ENCODE measurements at regions not wholly inside any gene's neighbourhood (a gene's known extent, or its start where the extent isn't known, plus 50 kb on each side); places are given as distances from the start of the nearest gene placed in this dataset.
A peak's percentile ranks its signal among the peaks of the same experiment; 100 is the strongest.

DNA sequence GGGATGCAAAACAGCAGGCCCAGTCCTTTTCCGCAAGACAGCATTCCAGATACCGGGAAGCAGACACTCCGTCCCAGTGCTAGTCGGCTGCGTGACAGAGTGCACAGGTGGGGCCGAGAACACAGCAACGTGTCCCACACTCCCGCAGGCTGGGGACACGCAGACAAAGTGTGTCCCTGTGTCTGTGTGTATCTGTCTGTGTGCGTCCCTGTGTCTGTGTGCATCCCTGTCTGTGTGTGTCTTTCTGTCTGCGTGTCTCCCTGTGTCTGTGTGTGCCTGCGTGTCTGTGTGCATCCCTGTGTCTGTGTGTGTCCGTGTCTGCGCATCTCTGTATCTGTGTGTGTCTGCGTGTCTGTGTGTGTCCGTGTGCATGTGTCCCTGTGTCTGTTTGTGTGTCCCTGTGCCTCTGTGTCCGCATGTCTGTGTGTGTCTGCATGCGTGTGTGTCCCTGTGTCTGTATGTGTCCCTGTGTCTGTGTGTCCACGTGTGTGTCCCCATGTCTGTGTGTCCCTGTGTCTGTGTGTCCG lies 137.0 kb downstream of the MRPL36 start:
- TF ChIP-seq GATA1 (IDR thresholded peaks at IDR 0.05; ENCODE audit: low read depth, low read length) (no peak), POLR2A (IDR thresholded peaks at IDR 0.05; ENCODE audit: low read length) (no peak)
- no peak for DNase-seq

GRCh38 chr5:1661831-1662558 lies 137.6 kb downstream of the MRPL36 start:
- no peak for TF ChIP-seq POLR2A (IDR thresholded peaks at IDR 0.05; ENCODE audit: low read length)
- TF ChIP-seq GATA1 (IDR thresholded peaks at IDR 0.05; ENCODE audit: low read depth, low read length), result no peak
- DNase-seq, result no peak

DNA sequence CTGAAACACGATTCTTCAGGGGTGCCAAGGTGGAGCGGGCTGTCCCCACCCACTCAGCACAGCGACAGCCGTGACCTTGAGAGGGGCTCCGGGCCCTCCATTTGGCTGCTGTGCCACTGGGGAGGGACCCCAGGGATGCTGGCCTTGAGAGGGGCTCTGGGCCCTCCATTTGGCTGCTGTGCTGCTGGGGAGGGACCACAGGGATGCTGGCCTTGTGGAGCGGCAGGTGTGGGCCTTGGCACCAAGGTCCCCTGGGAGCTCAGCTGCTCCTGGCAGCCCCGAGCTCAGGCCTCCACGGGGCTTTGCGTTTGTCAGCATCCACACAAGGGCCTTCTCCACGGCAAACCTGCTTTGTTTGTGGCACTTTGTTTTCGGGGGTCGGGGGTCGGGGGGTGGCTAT lies 137.6 kb upstream of the LPCAT1 start:
- TF ChIP-seq POLR2A (IDR thresholded peaks at IDR 0.05; ENCODE audit: low read length) (no peak), GATA1 (IDR thresholded peaks at IDR 0.05; ENCODE audit: low read depth, low read length) (no peak)
- DNase-seq, result no peak

DNA sequence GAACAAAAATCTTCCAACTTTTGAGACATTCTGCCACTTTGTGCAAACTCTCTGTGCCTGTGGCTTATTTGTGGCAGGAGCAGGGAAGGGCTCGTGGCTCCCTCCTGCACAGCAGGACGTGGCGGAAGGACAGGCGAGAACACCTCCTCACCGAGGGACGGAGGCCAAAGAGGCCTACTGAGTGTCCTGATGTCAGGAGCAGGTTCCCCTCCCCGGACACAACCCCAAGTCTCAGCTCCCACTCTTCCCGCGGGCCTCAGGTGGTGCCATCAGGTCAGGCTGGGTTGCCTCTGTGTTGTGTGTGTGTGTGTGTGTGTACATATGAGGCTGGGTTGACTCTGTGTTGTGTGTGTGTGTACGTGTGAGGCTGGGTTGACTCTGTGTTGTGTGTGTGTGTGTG lies 136.8 kb upstream of the LPCAT1 start:
- DNase-seq, result no peak
- TF ChIP-seq POLR2A (IDR thresholded peaks at IDR 0.05; ENCODE audit: low read length), result no peak
- TF ChIP-seq GATA1 (IDR thresholded peaks at IDR 0.05; ENCODE audit: low read depth, low read length), result no peak

DNA sequence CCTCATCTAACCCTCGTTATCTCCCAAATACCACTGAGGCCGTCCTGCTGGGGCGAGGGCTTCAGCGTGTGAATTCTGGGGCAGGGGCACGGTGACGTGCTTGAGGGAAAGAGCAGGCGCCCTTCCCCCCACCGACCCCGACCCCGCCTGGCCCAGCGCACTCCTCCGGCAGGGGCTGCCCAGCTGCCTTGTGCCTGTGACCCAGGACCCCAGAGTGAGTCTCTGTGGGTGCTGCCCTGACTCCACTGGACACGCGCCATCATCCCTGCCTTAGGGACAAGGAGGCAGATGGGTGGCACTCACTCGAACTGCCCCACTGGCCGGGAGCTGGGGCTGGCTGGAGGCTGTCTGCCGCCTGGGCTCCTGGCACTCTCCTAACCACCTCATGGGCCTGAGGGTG lies 136.2 kb upstream of the LPCAT1 start:
- TF ChIP-seq GATA1 (IDR thresholded peaks at IDR 0.05; ENCODE audit: low read depth, low read length) (no peak), POLR2A (IDR thresholded peaks at IDR 0.05; ENCODE audit: low read length) (no peak)

DNA sequence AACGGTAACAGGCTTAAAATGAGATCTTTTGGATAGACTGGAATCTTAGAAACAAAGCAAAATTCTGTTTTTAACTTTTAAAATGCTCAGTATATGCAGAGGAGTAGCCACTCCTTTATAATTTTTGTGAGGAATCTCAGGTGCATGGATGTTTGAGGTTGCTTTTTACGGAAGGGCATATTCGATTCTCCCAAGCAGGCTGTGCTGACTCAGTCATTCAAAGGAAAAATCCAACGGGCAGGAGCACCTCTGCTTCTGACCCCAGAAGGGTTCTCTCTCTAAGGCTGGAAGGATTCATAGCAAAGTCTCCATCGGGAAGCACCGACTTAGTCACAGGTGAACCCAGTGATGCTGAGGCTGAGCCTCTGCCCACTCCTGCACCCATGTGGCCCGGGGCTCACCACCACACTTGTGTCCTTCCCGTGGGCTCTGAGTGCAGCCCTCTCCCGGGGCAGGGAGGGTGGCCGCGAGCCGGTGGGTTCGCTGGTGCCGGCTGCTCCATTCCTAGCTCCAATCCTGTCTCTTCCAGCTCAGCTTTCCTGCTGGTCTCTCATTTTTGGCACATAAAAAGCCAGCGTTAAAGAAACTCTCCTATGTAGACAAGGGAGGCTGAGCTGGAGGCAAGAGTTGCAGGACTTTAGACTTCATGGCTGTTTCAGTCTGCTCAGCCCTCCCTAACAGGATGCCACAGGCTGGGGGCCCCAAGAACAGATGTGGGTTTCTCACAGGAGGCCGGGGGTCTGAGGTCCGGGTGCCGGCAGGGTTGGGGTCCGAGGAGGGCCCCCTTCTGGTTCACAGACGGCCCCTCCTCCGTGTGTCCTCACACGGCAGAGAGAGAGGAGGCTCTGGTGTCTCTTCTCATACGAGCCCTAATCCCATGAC lies 135.6 kb upstream of the LPCAT1 start:
- no peak for DNase-seq
- TF ChIP-seq GATA1 (IDR thresholded peaks at IDR 0.05; ENCODE audit: low read depth, low read length), result no peak
- TF ChIP-seq POLR2A (IDR thresholded peaks at IDR 0.05; ENCODE audit: low read length), result no peak

More for the DNA sequence above, 136.2 kb upstream of the LPCAT1 start:
- DNase-seq, result no peak

DNA sequence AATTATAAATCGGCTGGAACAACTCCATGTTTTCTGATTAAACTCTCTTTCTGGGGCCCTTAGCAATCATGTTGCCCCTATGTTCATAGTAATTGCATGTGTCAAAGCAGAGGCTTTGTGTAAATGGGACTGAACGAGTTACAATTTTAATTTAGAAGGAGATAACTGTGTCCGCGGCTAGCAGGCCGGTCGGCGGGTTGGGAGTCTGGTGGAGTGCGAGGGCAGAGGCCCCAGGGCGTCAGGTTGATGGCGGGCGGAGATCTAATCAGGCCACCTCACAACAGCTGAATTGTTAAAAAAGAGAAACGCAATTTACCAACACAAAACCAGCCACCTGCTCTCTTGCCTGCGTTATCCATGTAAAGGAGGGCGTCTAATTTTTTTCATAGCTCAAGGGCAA lies 134.9 kb upstream of the LPCAT1 start:
- no peak for DNase-seq
- TF ChIP-seq POLR2A (IDR thresholded peaks at IDR 0.05; ENCODE audit: low read length) (no peak), GATA1 (IDR thresholded peaks at IDR 0.05; ENCODE audit: low read depth, low read length) (no peak)

GRCh38 chr5:1657161-1657741 lies 133.5 kb upstream of the LPCAT1 start:
- DNase-seq, result no peak

GRCh38 chr5:1656271-1656975 lies 132.7 kb upstream of the LPCAT1 start:
- DNase-seq, result no peak

More at GRCh38 chr5:1657161-1657741, 133.5 kb upstream of the LPCAT1 start:
- TF ChIP-seq POLR2A (IDR thresholded peaks at IDR 0.05; ENCODE audit: low read length), result no peak
- TF ChIP-seq GATA1 (IDR thresholded peaks at IDR 0.05; ENCODE audit: low read depth, low read length), result no peak

GRCh38 chr5:1655496-1656270 lies 131.9 kb upstream of the LPCAT1 start:
- no peak for TF ChIP-seq POLR2A (IDR thresholded peaks at IDR 0.05; ENCODE audit: low read length)
- TF ChIP-seq GATA1 (IDR thresholded peaks at IDR 0.05; ENCODE audit: low read depth, low read length), result no peak
- no peak for DNase-seq

More at GRCh38 chr5:1656271-1656975, 132.7 kb upstream of the LPCAT1 start:
- TF ChIP-seq GATA1 (IDR thresholded peaks at IDR 0.05; ENCODE audit: low read depth, low read length), result no peak
- no peak for TF ChIP-seq POLR2A (IDR thresholded peaks at IDR 0.05; ENCODE audit: low read length)

DNA sequence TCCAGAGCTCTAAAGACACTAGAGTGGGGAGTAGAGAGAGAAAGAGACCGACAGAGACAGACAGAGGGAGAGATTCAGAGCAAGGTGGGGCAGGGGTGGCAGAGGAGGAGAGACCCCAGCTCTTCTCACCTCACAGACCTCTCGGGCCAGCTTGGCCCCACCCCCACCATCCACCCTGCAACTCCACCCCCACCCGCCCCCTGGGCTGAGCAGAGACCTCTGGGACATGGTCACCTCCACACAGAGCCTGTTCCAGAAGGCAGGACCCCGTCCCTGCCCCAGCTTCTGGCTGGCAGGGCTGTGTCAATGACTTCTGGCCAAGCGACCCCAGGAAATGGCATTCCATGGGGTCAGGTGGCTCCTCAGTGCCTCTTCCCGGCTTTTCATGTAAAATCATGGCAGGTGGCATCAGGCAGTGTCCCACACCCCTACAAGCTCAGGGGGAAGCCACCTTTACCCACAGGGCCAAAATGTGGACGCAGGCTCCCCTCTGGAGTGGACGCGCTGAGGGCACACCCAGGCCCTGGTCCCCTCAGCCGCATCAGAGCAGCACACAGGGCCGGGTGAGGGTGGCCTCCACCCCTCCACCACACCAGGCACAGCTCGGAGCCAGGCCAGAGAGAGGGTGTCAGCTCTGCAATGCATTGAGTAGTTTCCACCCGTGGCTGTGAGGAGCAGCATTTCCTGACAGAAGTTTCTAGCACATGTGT lies 131.2 kb upstream of the LPCAT1 start:
- no peak for DNase-seq
- TF ChIP-seq POLR2A (IDR thresholded peaks at IDR 0.05; ENCODE audit: low read length) (no peak), GATA1 (IDR thresholded peaks at IDR 0.05; ENCODE audit: low read depth, low read length) (no peak)

DNA sequence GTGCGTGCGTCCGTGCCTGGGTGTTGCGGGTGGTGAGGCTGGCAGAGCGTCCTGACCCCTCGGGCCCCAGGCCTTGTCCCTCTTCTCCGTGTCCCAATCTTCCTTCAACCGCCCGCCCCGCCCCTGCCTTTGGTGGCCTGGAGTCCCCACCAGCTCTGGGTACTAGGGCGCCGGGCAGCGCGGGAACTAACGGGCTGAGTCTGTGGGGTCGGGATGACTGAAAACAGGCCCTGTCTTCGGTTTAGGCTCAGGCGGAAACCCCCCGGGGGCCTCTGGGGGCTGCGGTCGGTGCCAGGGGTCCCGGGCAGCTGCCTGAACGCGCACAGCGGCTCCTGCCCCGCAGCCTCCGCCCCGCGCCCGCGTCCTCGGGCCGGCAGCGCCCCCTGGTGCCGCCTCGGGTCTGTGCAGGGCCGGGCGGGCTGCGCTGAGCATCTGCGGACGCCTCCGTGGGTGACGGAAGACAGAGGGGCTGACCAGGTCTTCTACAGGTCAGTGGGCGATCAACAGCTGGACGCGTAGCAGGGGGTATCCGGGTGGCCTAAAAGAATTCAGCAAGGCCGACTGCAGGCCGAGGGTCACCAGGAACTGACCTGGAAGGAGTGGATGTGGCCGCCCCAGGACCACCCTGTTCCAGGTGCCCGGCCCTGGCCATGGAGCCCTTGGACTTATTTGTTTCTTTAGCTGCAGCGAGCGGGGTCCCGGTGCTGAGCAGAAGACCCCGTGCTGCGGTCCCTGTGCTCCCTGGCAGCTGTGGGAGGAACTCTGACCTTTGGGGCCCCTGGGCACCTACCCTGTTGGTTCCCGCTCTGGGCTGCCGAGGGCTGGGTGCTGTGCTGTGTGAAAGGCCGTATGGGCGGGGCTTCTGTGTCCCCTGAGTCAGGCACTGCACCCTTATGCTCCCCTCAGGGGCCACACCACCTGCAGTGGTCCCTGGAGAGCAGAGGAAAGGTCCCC lies 130.2 kb upstream of the LPCAT1 start:
- peak in 1 of 2 experiments; percentile 38 for DNase-seq

All from erythroblast (primary cell).